ENCODE measurements at regions not wholly inside any gene's neighbourhood (a gene's known extent, or its start where the extent isn't known, plus 50 kb on each side); places are given as distances from the start of the nearest gene placed in this dataset.

DNA sequence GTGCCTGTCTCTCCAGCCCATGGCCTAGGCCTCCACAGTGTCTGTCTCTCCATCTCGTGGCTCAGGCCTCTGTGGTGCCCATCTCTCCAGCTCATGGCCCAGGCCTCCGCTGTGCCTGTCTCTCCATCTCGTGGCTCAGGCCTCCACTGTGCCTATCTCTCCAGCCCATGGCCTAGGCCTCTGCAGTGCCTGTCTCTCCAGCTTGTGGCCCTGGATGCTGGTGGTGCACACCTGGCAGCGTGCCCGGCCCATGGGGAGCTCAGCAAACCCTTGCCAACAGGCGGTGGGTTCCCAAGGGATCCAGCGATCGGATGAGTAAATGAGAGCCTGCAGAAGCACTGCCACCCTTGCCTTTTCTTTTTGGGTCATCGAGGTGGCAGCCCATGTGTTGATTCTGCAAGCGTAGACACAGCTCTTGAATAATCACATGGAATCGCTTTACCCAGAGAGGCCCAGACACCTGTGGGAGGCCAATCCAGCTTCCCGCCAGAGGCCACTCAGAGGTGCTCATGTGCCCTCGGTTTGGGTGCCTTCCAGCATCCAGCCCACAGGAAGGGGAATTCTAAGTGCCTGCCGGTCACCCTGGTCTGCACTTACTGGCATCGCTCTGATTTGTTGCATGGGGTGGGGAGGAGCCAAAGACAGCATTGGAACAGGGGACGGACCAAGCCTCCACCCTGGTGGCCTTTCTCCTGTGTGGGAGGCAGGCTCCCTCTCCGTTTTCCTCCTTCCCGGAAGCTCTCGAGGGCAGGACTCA lies 101.8 kb upstream of the HDAC4 start:
- TF ChIP-seq CTCF (IDR thresholded peaks at IDR 0.05), result no peak
- no peak for TF ChIP-seq ZFX (IDR thresholded peaks at IDR 0.05; ENCODE audit: borderline replicate concordance)

Measured in 22Rv1 (cell line).